ENCODE measurements at regions not wholly inside any gene's neighbourhood (a gene's known extent, or its start where the extent isn't known, plus 50 kb on each side); places are given as distances from the start of the nearest gene placed in this dataset.
"Not testable (repeated sequence)": the region's sequence is repeated elsewhere in the genome, so short reads cannot be mapped to it uniquely, and the experiment has no call there.

DNA sequence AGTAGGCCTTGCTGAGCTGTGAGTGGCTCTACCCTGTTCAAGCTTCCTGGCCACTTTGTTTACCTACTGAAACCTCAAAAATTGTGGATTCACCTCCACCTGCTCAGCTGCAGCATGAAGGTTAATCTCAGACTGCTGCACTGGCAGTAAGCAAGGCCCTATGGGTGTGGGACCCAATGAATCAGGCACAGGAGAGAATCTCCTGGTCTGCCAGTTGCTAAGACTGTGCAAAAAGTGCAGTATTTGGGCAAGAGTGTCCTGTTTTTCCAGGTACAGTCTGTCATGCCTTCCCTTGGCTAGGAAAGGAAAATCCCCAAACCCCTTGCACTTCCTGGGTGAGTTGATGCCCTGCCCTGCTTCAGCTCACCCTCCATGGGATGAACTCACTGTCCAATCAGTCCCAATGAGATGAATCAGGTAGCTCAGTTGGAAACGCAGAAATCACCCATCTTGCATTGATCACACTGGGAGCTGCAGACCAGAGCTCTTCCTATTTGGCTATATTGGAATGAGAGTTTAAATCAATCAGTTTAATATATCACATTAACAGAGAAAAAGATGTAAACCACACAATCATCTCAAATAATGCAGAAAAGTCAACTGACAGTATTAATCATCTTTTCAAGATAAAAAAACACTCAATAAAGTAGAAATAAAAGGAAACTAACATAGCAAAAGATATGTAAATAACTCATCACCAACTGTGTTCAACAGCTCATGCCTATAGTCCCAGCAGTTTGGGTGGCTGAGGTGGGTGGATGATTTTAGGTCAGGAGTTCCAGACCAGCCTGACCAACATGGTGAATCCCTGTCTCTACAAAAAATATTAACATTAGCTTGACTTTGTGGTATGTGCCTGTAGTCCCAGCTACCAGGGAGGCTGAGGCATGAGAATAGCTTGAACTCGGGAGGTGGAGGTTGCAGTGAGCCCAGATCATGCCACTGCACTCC is 1638.4 kb downstream of the SPATA31A7 start:
- H2BK15ac ChIP-seq (ENCODE audit: low read depth, low read length); H4K20me1 ChIP-seq (ENCODE audit: control insufficient read depth, insufficient read depth, insufficient read length); DNase-seq; H3K4ac ChIP-seq (ENCODE audit: low read depth, low read length); H3K36me3 Mint-ChIP-seq (ENCODE audit: insufficient read depth in 1 of 3, low read depth in 3 of 3); H4K8ac ChIP-seq (replicated peaks; ENCODE audit: insufficient read length, low read depth, low read length); H3T11ph ChIP-seq (ENCODE audit: low read length); H3K27ac Mint-ChIP-seq; H2BK5ac ChIP-seq (ENCODE audit: insufficient read length, low read length); H2AK5ac ChIP-seq (ENCODE audit: insufficient read length, low read length); H2BK120ac ChIP-seq (ENCODE audit: low read depth, low read length, poor library complexity, severe bottlenecking); H3K9me3 Mint-ChIP-seq; H3K14ac ChIP-seq (ENCODE audit: insufficient read depth, low read length); H3K79me1 ChIP-seq (ENCODE audit: insufficient read depth, low read depth, low read length, poor library complexity, severe bottlenecking); H3K23ac ChIP-seq (ENCODE audit: insufficient read length, low read depth, low read length); H3K79me2 ChIP-seq (ENCODE audit: insufficient read depth, low read length); H3K4me2 ChIP-seq (ENCODE audit: insufficient read depth, insufficient read length, low read length); H3K4me1 Mint-ChIP-seq; H3K4me3 Mint-ChIP-seq; H4K91ac ChIP-seq (ENCODE audit: insufficient read length, low read depth, low read length); H3K9me3 ChIP-seq (ENCODE audit: control insufficient read depth, low read depth, low read length); H3K18ac ChIP-seq (ENCODE audit: insufficient read length, low read depth, low read length); H3K23me2 ChIP-seq (ENCODE audit: insufficient read length, low read depth, low read length, poor library complexity, severe bottlenecking); H2AFZ ChIP-seq (ENCODE audit: low read length); H4K5ac ChIP-seq (ENCODE audit: insufficient read length, low read depth, low read length); H2BK20ac ChIP-seq (ENCODE audit: low read depth, low read length, poor library complexity, severe bottlenecking); H2BK12ac ChIP-seq (ENCODE audit: insufficient read length, low read depth, low read length); H3K4me1 ChIP-seq (ENCODE audit: insufficient read depth, low read length); H3K27ac ChIP-seq (ENCODE audit: insufficient read length, low read depth, low read length); H3K9ac ChIP-seq (ENCODE audit: extremely low read depth, insufficient read length, low read length); H3K56ac ChIP-seq (ENCODE audit: insufficient read length, low read depth, low read length): not testable (repeated sequence)
- H3K27me3 ChIP-seq (ENCODE audit: insufficient read depth, low read length): peaks cover 25% of the 10 kb centered on the region; the same call in 1 of the 2 replicates
- WGBS (ENCODE audit: extremely low coverage, insufficient read length, low lambda C conversion rate): no CpG with 5 or more reads among the region's 2 CpGs
- peaks cover 63% of the 10 kb centered on the region for H3K27me3 Mint-ChIP-seq (ENCODE audit: low read depth)

DNA sequence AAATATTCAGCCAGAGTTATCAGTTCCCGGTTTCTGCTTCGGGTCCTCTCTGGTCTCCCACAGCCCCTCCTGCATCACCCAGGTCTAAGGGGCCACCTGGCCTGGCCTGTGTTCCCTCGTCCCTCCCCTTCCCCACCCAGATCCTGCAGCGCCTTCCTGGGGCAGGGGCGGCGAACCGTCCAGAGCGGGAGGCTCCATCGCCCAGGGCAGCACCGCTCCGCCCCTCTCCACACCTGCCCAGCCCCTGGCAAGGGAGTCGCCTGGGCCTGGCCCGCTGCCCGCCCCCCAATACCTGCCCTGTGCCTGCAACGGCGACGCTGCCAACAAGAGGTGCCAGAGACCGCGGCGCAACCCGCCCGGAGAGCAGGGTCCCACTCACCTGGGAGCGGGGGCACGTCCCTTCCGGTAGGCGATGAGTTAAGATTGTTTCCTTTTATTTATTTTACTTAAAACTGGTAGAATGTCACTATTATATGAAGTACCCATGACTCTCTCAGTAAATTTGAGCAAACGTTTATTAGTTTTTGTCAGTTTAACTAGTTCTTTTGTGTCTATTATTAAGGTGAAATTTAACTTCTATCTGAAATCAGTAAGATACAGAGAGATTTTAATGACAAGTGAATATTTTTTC is 1641.1 kb downstream of the SPATA31A7 start:
- not testable (repeated sequence) for H3K9ac ChIP-seq (ENCODE audit: extremely low read depth, insufficient read length, low read length); H3K79me1 ChIP-seq (ENCODE audit: insufficient read depth, low read depth, low read length, poor library complexity, severe bottlenecking); H4K8ac ChIP-seq (replicated peaks; ENCODE audit: insufficient read length, low read depth, low read length); H4K5ac ChIP-seq (ENCODE audit: insufficient read length, low read depth, low read length); H3T11ph ChIP-seq (ENCODE audit: low read length); H3K18ac ChIP-seq (ENCODE audit: insufficient read length, low read depth, low read length); H3K79me2 ChIP-seq (ENCODE audit: insufficient read depth, low read length); H3K4ac ChIP-seq (ENCODE audit: low read depth, low read length); H2AK5ac ChIP-seq (ENCODE audit: insufficient read length, low read length); H3K23me2 ChIP-seq (ENCODE audit: insufficient read length, low read depth, low read length, poor library complexity, severe bottlenecking); H3K4me1 ChIP-seq (ENCODE audit: insufficient read depth, low read length); H2BK5ac ChIP-seq (ENCODE audit: insufficient read length, low read length); H2BK12ac ChIP-seq (ENCODE audit: insufficient read length, low read depth, low read length); H2BK120ac ChIP-seq (ENCODE audit: low read depth, low read length, poor library complexity, severe bottlenecking); H3K14ac ChIP-seq (ENCODE audit: insufficient read depth, low read length); H3K36me3 Mint-ChIP-seq (ENCODE audit: insufficient read depth in 1 of 3, low read depth in 3 of 3); H3K4me2 ChIP-seq (ENCODE audit: insufficient read depth, insufficient read length, low read length); H2BK15ac ChIP-seq (ENCODE audit: low read depth, low read length); H4K91ac ChIP-seq (ENCODE audit: insufficient read length, low read depth, low read length); H2BK20ac ChIP-seq (ENCODE audit: low read depth, low read length, poor library complexity, severe bottlenecking); H3K27ac ChIP-seq (ENCODE audit: insufficient read length, low read depth, low read length); H3K23ac ChIP-seq (ENCODE audit: insufficient read length, low read depth, low read length); H3K4me1 Mint-ChIP-seq; H2AFZ ChIP-seq (ENCODE audit: low read length); H3K9me3 Mint-ChIP-seq; H3K9me3 ChIP-seq (ENCODE audit: control insufficient read depth, low read depth, low read length); H4K20me1 ChIP-seq (ENCODE audit: control insufficient read depth, insufficient read depth, insufficient read length); H3K27ac Mint-ChIP-seq; H3K56ac ChIP-seq (ENCODE audit: insufficient read length, low read depth, low read length)
- Mint-ChIP-seq H3K4me3 (peak overlapping the region in 1 of 2 experiments; percentile 10; a peak in 1 of 5 replicates), H3K27me3 (ENCODE audit: low read depth) (peaks cover 55% of the 10 kb centered on the region)
- peaks cover 27% of the 10 kb centered on the region for H3K27me3 ChIP-seq (ENCODE audit: insufficient read depth, low read length)
- DNase-seq: peak; percentile 75
- no CpG with 5 or more reads among the region's 27 CpGs for WGBS (ENCODE audit: extremely low coverage, insufficient read length, low lambda C conversion rate)
